Colonic mucosa (tissue), 4 donors: ENCODE measurements at regions not wholly inside any gene's neighbourhood (a gene's known extent, or its start where the extent isn't known, plus 50 kb on each side); places are given as distances from the start of the nearest gene placed in this dataset.

ENCODE experiments used
- DNase-seq: peaks from one replicate; pipeline ENCODE4 v3.0.0-alpha.2; 2020
- H3K27ac ChIP-seq: fragments of 200-600 bp; one replicate; pipeline ENCODE4 v1.8.0; 2021
- H3K27me3 ChIP-seq: fragments of 200-600 bp; one replicate; pipeline ENCODE4 v1.8.0; 2021
- H3K36me3 ChIP-seq: fragments of 200-600 bp; one replicate; pipeline ENCODE4 v1.8.0; 2021
- H3K4me1 ChIP-seq: fragments of 200-600 bp; one replicate; pipeline ENCODE4 v1.8.0; 2021; ENCODE audit warnings: mild to moderate bottlenecking
- H3K4me3 ChIP-seq: fragments of 200-600 bp; one replicate; pipeline ENCODE4 v1.8.0; 2021
- H3K9ac ChIP-seq, 2 donors: one replicate each; pipeline ENCODE4 v1.7.0; 2013; ENCODE audit warnings: control low read depth in 2 of 2, low read depth in 2 of 2, low read length in 2 of 2
- H3K9me3 ChIP-seq: fragments of 200-600 bp; one replicate; pipeline ENCODE4 v1.8.0; 2021
- CTCF ChIP-seq: fragments of 200-600 bp; IDR thresholded peaks from one replicate; pipeline ENCODE4 v1.8.0; 2022; ENCODE audit warnings: antibody characterized with exemption, mild to moderate bottlenecking
- intact Hi-C: fragments of 100-400 bp; cut with DNase I; formaldehyde crosslinking; loops from one replicate; pipeline ENCODE4 v1.14.1; 2022
- donor health status: healthy.
- donor health status: DM: no; HTN: no; CAD: no.
- donor health status: DM: no; HTN: no; CAD: no.

- H3K4me3 ChIP-seq, result no peak overlapping the region
- no peaks in the 10 kb centered on the region for H3K9me3 ChIP-seq
- no peaks in the 10 kb centered on the region for H3K36me3 ChIP-seq
- no peaks in the 10 kb centered on the region for H3K4me1 ChIP-seq
- DNase-seq, result no peak
- no peak overlapping the region for H3K9ac ChIP-seq
- H3K27ac ChIP-seq, result no peak overlapping the region
- intact Hi-C loops, result no loop called here
- H3K27me3 ChIP-seq, result peaks cover 7% of the 10 kb centered on the region
- TF ChIP-seq CTCF, result no peak
Observed at GRCh38 chrX:37904833-37905232, 57.5 kb upstream of the DYNLT3 start.

GRCh38 chrX:37905436-37906147, 58.2 kb upstream of the DYNLT3 start:
- TF ChIP-seq CTCF, result no peak
- no peak overlapping the region for H3K4me3 ChIP-seq
- H3K9me3 ChIP-seq, result no peaks in the 10 kb centered on the region
- H3K9ac ChIP-seq, result no peak overlapping the region
- peaks cover 7% of the 10 kb centered on the region for H3K27me3 ChIP-seq
- no peaks in the 10 kb centered on the region for H3K36me3 ChIP-seq
- no peak overlapping the region for H3K27ac ChIP-seq
- intact Hi-C loops, result no loop called here
- no peaks in the 10 kb centered on the region for H3K4me1 ChIP-seq
- no peak for DNase-seq

- no peak for TF ChIP-seq CTCF
- Histone ChIP-seq H3K9me3 (no peaks in the 10 kb centered on the region), H3K27me3 (peaks cover 7% of the 10 kb centered on the region), H3K4me1 (no peaks in the 10 kb centered on the region), H3K36me3 (no peaks in the 10 kb centered on the region), H3K4me3 (no peak overlapping the region), H3K9ac (peak overlapping the region in 1 of 2 donors; percentile 2), H3K27ac (no peak overlapping the region)
- intact Hi-C loops, result no loop called here
- DNase-seq, result no peak
Observed at GRCh38 chrX:37906357-37906756, 59.0 kb upstream of the DYNLT3 start.

- intact Hi-C loops, result no loop called here
- no peak overlapping the region for H3K4me3 ChIP-seq
- DNase-seq, result no peak
- H3K36me3 ChIP-seq, result no peaks in the 10 kb centered on the region
- no peak overlapping the region for H3K9ac ChIP-seq
- no peaks in the 10 kb centered on the region for H3K9me3 ChIP-seq
- no peak overlapping the region for H3K27ac ChIP-seq
- TF ChIP-seq CTCF, result no peak
- no peaks in the 10 kb centered on the region for H3K4me1 ChIP-seq
- peaks cover 7% of the 10 kb centered on the region for H3K27me3 ChIP-seq
Observed at GRCh38 chrX:37910186-37910585, 62.8 kb upstream of the DYNLT3 start.

- Histone ChIP-seq H3K27ac (no peak overlapping the region), H3K9me3 (no peaks in the 10 kb centered on the region), H3K4me1 (no peaks in the 10 kb centered on the region), H3K27me3 (no peaks in the 10 kb centered on the region), H3K9ac (no peak overlapping the region), H3K4me3 (no peak overlapping the region), H3K36me3 (no peaks in the 10 kb centered on the region)
- intact Hi-C loops, result no loop called here
- no peak for DNase-seq
- TF ChIP-seq CTCF, result no peak
Observed at GRCh38 chrX:37912304-37912703, 64.9 kb upstream of the DYNLT3 start.
